SU-DHL-6 (cell line): ENCODE measurements at regions not wholly inside any gene's neighbourhood (a gene's known extent, or its start where the extent isn't known, plus 50 kb on each side); places are given as distances from the start of the nearest gene placed in this dataset.

Experiments used
- H2AFZ ChIP-seq: fragments of 200-600 bp; sonication (generic); 2 replicates; pipeline ENCODE4 v1.6.1; 2014; ENCODE audit warnings: low read depth, mild to moderate bottlenecking, moderate library complexity, mixed read lengths, antibody characterized with exemption, low read length; ENCODE audit not compliant: severe bottlenecking
- H3F3A ChIP-seq: fragments of 200-600 bp; shearing (Covaris generic); 2 replicates; pipeline ENCODE4 v1.6.0; 2016; ENCODE audit warnings: antibody characterized with exemption, mild to moderate bottlenecking; ENCODE audit not compliant: insufficient read depth
- H3K27ac ChIP-seq: fragments of 200-600 bp; sonication (generic); 2 replicates; pipeline ENCODE4 v1.5.1; 2016; ENCODE audit warnings: low read depth, mild to moderate bottlenecking, low read length, moderate library complexity, mixed read lengths
- H3K27me3 ChIP-seq: fragments of 200-600 bp; sonication (generic), shearing (Covaris generic); 2 replicates; pipeline ENCODE4 v1.6.0; 2014; ENCODE audit warnings: mild to moderate bottlenecking, low read length
- H3K36me3 ChIP-seq: fragments of 200-600 bp; sonication (generic); 2 replicates; pipeline ENCODE4 v1.6.1; 2014; ENCODE audit warnings: mild to moderate bottlenecking, low read length, mixed read lengths
- H3K4me2 ChIP-seq: fragments of 300-600, 200-600 bp; shearing (Covaris generic), sonication (generic); 2 replicates; pipeline ENCODE4 v1.6.0; 2014; ENCODE audit warnings: low read length, low read depth, mild to moderate bottlenecking; ENCODE audit not compliant: poor library complexity, severe bottlenecking
- H3K4me3 ChIP-seq: fragments of 200-600 bp; sonication (generic); 2 replicates; pipeline ENCODE4 v1.5.1; 2014; ENCODE audit warnings: antibody characterized with exemption, low read length, mild to moderate bottlenecking, mixed read lengths; ENCODE audit not compliant: insufficient read depth, poor library complexity, severe bottlenecking
- H3K79me2 ChIP-seq: fragments of 200-600 bp; sonication (generic); 2 replicates; pipeline ENCODE4 v1.6.1; 2014; ENCODE audit warnings: mild to moderate bottlenecking, low read length, moderate library complexity; ENCODE audit not compliant: insufficient read depth
- H3K9ac ChIP-seq: fragments of 200-600 bp; sonication (generic); 2 replicates; pipeline ENCODE4 v1.7.0; 2014; ENCODE audit warnings: mild to moderate bottlenecking, low read length
- H3K9me2 ChIP-seq: fragments of 200-600 bp; sonication (generic); replicated peaks from 2 replicates; pipeline ENCODE4 v1.6.1; 2014; ENCODE audit warnings: low read length; ENCODE audit not compliant: insufficient read depth
- H3K9me3 ChIP-seq: fragments of 200-600 bp; sonication (generic); 2 replicates; pipeline ENCODE4 v1.6.1; 2014; ENCODE audit warnings: low read length, mixed read lengths; ENCODE audit not compliant: insufficient read depth
- H4K20me1 ChIP-seq: fragments of 200-600 bp; sonication (generic); 2 replicates; pipeline ENCODE4 v1.6.1; 2014; ENCODE audit warnings: low read depth, mild to moderate bottlenecking, antibody characterized with exemption, low read length, moderate library complexity, mixed read lengths
- EZH2phosphoT487 ChIP-seq: fragments of 200-600 bp; sonication (generic), shearing (Covaris generic); conservative IDR thresholded peaks from 2 replicates; pipeline ENCODE4 v1.6.1; 2018; ENCODE audit warnings: mild to moderate bottlenecking, antibody characterized with exemption, low read length, moderate library complexity, mixed read lengths
- TF ChIP-seq, protein P1 (sequence below): fragments of 200-600 bp; sonication (generic); IDR thresholded peaks from one replicate; pipeline ENCODE4 v1.5.1; 2017; ENCODE audit warnings: antibody characterized with exemption, mild to moderate bottlenecking, low read length, moderate library complexity; ENCODE audit not compliant: insufficient read depth, poor library complexity, severe bottlenecking

GRCh38 chr10:21173802-21174714 is 276.9 kb upstream of the NEBL start:
- H3K4me3 ChIP-seq, result no peak overlapping the region
- no peaks in the 10 kb centered on the region for H3K27me3 ChIP-seq
- no peaks in the 10 kb centered on the region for H3K36me3 ChIP-seq
- H2AFZ ChIP-seq, result no peak overlapping the region
- H3K79me2 ChIP-seq, result no peaks in the 10 kb centered on the region
- no peak overlapping the region for H3K27ac ChIP-seq
- H3F3A ChIP-seq, result no peaks in the 10 kb centered on the region
- no peaks in the 10 kb centered on the region for H4K20me1 ChIP-seq
- H3K9me3 ChIP-seq, result no peaks in the 10 kb centered on the region
- TF ChIP-seq EZH2phosphoT487, result no peak
- TF ChIP-seq, protein P1, sequence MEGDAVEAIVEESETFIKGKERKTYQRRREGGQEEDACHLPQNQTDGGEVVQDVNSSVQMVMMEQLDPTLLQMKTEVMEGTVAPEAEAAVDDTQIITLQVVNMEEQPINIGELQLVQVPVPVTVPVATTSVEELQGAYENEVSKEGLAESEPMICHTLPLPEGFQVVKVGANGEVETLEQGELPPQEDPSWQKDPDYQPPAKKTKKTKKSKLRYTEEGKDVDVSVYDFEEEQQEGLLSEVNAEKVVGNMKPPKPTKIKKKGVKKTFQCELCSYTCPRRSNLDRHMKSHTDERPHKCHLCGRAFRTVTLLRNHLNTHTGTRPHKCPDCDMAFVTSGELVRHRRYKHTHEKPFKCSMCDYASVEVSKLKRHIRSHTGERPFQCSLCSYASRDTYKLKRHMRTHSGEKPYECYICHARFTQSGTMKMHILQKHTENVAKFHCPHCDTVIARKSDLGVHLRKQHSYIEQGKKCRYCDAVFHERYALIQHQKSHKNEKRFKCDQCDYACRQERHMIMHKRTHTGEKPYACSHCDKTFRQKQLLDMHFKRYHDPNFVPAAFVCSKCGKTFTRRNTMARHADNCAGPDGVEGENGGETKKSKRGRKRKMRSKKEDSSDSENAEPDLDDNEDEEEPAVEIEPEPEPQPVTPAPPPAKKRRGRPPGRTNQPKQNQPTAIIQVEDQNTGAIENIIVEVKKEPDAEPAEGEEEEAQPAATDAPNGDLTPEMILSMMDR, result no peak
- no peak overlapping the region for H3K9ac ChIP-seq
- H3K9me2 ChIP-seq, result no peaks in the 10 kb centered on the region
- no peak overlapping the region for H3K4me2 ChIP-seq

DNA sequence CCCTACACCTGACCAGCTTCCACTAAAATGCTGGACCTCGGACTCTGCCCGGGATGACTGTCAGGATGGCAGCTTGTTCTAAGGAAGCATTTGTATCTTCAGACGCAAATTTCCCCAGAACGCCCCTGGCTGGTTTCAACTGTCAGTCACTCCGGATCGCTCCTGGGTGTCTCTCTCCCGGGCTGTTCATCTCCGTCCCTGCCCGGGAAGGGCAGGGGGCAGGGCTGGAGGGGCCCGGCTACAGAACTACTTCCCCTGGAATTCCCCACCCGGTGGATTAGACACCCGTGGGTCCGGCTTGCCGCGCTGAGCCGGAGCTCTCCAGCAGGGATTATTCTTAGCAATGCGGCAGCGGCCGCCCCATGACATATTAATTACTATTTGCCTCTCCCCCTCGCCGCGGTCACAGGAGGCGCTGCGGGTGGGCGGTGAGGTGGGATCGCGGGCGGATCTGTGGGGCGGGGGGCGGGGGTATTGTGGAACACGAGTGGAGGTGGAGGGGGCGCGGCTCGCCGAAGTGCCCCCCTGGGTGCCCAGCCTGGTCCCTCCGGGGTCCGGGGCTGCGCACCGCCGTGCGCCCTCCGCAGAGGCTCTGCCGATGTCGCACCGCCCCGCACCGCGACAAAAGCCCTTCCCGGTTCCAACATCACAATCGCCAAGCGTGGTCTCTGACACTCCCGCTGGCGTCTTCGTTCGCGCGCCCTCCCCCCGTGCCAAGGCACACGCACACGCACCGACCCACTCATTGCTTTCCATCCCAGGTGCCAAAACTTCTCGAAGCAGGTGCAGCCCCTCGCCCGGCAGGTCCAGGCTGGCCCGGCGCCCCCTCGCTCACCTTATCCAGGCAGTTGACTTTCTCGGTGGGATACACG is 276.1 kb upstream of the NEBL start:
- no peaks in the 10 kb centered on the region for H4K20me1 ChIP-seq
- H3K9me3 ChIP-seq, result no peaks in the 10 kb centered on the region
- no peaks in the 10 kb centered on the region for H3K9me2 ChIP-seq
- H3K79me2 ChIP-seq, result no peaks in the 10 kb centered on the region
- no peak overlapping the region for H3K9ac ChIP-seq
- H3F3A ChIP-seq, result no peaks in the 10 kb centered on the region
- H3K36me3 ChIP-seq, result no peaks in the 10 kb centered on the region
- H3K27me3 ChIP-seq, result no peaks in the 10 kb centered on the region
- no peak overlapping the region for H2AFZ ChIP-seq
- H3K27ac ChIP-seq, result no peak overlapping the region
- TF ChIP-seq, protein P1, result no peak
- no peak for TF ChIP-seq EZH2phosphoT487
- no peak overlapping the region for H3K4me3 ChIP-seq
- H3K4me2 ChIP-seq, result no peak overlapping the region

GRCh38 chr10:21172542-21172929 is 275.4 kb upstream of the NEBL start:
- Histone ChIP-seq H2AFZ (no peak overlapping the region), H3K9ac (no peak overlapping the region), H3K4me3 (no peak overlapping the region)

More at GRCh38 chr10:21172542-21172929, 275.4 kb upstream of the NEBL start:
- Histone ChIP-seq H3F3A (no peaks in the 10 kb centered on the region), H4K20me1 (no peaks in the 10 kb centered on the region), H3K27ac (no peak overlapping the region), H3K36me3 (no peaks in the 10 kb centered on the region), H3K79me2 (no peaks in the 10 kb centered on the region), H3K9me3 (no peaks in the 10 kb centered on the region), H3K9me2 (no peaks in the 10 kb centered on the region), H3K4me2 (no peak overlapping the region), H3K27me3 (no peaks in the 10 kb centered on the region)
- TF ChIP-seq, protein P1, result no peak
- TF ChIP-seq EZH2phosphoT487, result no peak
